RWPE1 (cell line): ENCODE measurements at regions not wholly inside any gene's neighbourhood (a gene's known extent, or its start where the extent isn't known, plus 50 kb on each side); places are given as distances from the start of the nearest gene placed in this dataset.
A peak's percentile ranks its signal among the peaks of the same experiment; 100 is the strongest.

Experiments used
- CTCF ChIA-PET: fragments of 350-600 bp; sonication (Branson Sonifier 250); formaldehyde crosslinking; extraction: SDS; loops from one replicate; lab custom pipeline; 2021; lab: Yijun Ruan, JAX
- POLR2A ChIA-PET: fragments of 400-600 bp; formaldehyde crosslinking; extraction: SDS; loops from one replicate; lab custom pipeline; 2020; ENCODE audit warnings: antibody characterized with exemption; ENCODE audit not compliant: low non-redundant PET; lab: Yijun Ruan, JAX
- DNase-seq: peaks from one replicate; pipeline ENCODE4 v3.0.0; 2012; ENCODE audit warnings: low spot score
- H3K27ac ChIP-seq: fragments of 450-650 bp; 2 replicates; pipeline ENCODE4 v1.5.1; 2017
- CTCF ChIP-seq: fragments of 450-650 bp; conservative IDR thresholded peaks from 2 replicates; pipeline ENCODE4 v1.5.1; 2017; ENCODE audit warnings: low read depth, mild to moderate bottlenecking

DNA sequence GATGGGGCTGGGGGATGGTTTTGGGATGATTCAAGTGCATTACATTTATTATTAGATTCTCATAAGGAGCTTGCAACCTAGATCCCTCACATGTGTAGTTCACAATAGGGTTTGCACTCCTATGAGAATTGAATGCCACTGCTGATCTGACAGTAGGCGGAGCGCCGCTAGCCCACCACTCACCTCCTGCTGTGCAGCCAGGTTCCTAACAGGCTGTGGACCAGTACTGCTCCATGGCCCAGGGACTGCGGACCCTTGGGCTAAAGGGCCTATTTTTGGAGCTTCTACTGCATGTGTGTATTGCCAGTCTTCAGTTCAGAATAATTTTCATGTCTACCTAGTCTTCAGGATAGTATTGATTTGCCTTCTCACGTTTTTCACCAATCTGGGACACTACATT lies 165.3 kb upstream of the TWIST2 start:
- POLR2A ChIA-PET = no interaction called here
- TF ChIP-seq CTCF = no peak
- H3K27ac ChIP-seq = no peak overlapping the region
- DNase-seq = no peak
- CTCF ChIA-PET = interaction anchor here (0.7 kb wide), 2 partner anchors 26 to 418 kb away, joined by 4 to 5 read pairs; no protein-coding TSS in a partner anchor

DNA sequence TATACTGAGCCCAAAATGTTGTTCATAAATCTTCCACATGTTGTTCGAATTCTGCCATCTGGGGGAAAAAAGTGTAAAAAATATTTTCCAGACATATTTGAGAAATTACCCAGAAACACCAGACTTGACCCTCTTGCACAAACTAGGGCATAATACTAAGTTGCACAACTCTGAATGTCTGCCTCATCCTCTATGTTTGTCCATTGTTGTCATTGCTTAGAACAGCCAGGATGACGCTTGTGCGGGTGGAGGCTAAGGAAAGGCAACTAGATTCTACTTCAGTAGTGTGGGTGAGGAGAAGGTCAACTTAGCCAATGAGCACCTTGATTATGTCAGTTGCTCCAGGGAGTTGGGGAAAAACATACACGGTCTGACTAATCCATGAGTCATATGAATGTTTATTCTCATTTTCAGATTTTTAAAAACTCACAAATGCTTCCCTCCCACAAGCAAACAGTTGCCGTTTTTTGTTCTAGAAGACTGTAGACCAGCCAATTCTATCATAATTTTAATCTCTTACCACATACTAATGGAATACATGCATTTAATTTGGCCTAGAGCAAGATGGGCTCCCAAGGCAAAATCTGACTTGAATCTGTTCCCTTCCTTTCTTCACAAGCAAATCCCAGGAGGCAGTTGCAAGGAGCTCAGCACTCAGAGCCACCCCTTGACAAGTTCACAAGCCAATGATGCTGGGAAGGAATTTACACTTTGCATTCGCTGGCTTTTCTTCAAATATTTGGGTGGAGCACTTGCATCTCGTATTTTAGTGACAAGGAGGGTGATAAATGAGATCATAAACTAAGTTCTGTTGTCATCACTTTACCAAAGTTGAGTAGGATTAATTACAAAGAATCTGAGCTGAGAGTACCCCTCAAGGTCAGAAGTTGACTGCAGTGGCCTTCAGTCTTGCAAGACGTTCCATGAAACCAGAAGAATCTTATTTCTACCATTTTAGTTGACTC lies 163.2 kb upstream of the TWIST2 start:
- peak overlapping the region; percentile 92 for H3K27ac ChIP-seq
- ChIA-PET POLR2A (no interaction called here), CTCF (no interaction called here)
- TF ChIP-seq CTCF = no peak
- peak; percentile 98 for DNase-seq

- ChIA-PET CTCF (no interaction called here), POLR2A (interaction anchor here (0.6 kb wide), 1 partner anchor 88 kb away, joined by 4 read pairs; no protein-coding TSS in a partner anchor)
- peak overlapping the region; percentile 90 for H3K27ac ChIP-seq
Observed at GRCh38 chr2:238685327-238685709, 162.6 kb upstream of the TWIST2 start.

DNA sequence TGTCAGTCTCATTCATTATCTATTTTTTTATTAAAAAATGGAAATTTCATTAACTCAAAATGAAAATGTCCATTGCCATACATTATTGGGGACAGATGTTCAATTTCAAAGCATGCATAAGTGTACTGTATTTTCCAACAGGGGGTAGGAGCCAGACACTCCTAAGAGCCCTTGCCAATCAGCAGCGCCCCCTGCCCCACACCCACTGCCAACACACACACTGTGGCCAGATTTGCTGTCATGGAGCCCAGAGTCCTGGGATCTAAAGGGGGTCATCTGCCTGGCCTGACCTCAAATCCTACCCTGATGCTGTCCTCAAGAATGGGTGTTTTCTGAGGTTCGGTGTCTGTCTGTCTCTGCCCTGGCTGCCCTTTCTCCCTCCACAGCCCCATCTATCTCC lies 162.2 kb upstream of the TWIST2 start:
- ChIA-PET CTCF (no interaction called here), POLR2A (interaction anchor here (0.6 kb wide), 1 partner anchor 89 kb away, joined by 4 read pairs; no protein-coding TSS in a partner anchor)
- no peak for DNase-seq
- TF ChIP-seq CTCF = no peak
- peak overlapping the region; percentile 90 for H3K27ac ChIP-seq

More at GRCh38 chr2:238685327-238685709, 162.6 kb upstream of the TWIST2 start:
- no peak for DNase-seq
- TF ChIP-seq CTCF = no peak

- peak overlapping the region; percentile 90 for H3K27ac ChIP-seq
- ChIA-PET CTCF (interaction anchor here (0.7 kb wide), 1 partner anchor 1117 kb away, joined by 3 read pairs; no protein-coding TSS in a partner anchor), POLR2A (no interaction called here)
- DNase-seq = no peak
- TF ChIP-seq CTCF = no peak
Observed at GRCh38 chr2:238686223-238686622, 161.7 kb upstream of the TWIST2 start.

DNA sequence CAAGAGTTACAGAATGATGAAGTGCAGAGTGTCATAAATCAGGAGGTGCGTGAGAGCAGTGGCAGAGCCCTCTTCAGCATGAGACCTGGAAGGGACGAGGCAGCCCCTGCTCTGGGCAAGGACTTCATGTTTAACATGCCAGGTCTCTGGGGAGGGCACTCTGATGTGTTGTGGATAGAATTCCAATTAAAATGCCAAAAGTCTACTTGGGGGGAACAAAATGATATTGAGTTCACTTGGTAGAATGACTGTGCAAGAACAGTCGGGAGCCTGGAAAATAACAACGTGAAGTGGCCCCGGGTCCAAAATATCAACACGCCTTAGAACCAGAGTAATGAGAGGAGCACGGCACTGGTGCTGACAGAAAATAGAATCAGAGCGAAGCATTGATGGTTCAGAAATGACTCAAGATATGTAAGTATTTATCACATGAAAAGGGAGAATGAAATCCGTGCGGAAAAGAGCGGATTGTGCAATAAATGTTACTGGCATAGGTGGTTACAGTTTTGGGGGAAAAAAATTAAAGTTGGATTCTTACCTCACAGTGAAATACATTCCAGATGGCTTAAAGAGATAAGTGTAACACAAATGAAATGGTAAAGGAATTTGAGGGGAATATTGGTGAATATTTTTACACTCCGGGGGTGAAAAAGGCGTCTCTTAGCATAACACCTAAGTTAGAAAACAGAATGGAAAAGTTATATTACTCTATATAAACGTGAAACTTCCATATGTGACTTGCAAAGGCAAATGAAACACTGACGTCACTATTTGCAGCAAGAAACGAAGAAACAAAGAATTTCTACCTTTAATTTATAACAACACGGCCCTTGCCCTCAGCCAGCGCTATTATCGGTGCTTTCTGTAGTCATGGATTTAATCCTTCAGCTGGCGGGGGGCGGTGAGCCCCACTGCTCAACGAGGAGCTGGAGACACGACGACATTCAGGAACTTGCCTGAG lies 159.4 kb upstream of the TWIST2 start:
- no peak for TF ChIP-seq CTCF
- H3K27ac ChIP-seq = no peak overlapping the region
- DNase-seq = no peak
- CTCF ChIA-PET = no interaction called here
- POLR2A ChIA-PET = no interaction called here
